HG03520 (cell line): ENCODE measurements at regions not wholly inside any gene's neighbourhood (a gene's known extent, or its start where the extent isn't known, plus 50 kb on each side); places are given as distances from the start of the nearest gene placed in this dataset.

Experiments
- ATAC-seq: cut with Tn5 transposase; IDR thresholded peaks from one replicate; pipeline ENCODE4 v1.9.1; 2021; ENCODE audit warnings: mild to moderate bottlenecking, moderate library complexity; ENCODE audit not compliant: unreplicated experiment

DNA sequence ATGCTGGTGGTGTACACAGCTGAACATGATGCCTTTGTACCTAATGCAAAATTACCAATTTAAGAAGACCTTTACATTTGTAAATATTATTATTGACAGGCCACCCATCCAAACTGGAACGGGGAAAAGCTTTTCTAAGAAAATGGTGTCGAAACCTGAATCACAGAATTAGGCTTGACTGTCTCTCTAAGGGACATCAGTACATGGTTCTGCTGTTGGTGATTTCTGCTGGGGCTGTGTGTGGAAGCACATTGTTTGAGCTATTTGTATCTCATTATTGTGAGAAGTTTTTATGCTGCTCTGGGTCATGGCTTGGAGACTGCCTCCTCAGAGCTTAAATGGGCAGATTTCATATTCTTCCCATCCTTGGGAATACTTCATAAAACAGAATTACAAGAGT, 420.9 kb upstream of the POU3F3 start:
- ATAC-seq, result no peak

DNA sequence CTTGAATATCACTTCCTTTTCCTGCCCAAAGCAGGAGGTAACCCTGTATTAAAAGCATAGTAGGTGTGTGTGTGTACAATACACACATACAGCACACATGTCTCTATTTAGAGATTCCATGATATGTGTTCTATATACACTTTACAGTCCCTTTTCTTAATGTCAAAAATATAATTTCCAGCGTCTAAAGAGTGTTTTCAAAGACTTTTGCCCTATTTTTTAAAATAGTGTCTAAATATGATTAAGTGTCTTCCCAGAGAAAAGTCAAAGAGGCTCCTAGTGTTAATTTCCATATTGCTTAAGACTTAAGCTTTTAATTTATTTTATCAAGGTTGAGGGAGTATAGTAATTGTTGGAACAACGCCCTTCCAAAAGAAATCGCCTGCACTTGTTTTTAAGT, 420.3 kb upstream of the POU3F3 start:
- ATAC-seq, result no peak

- peak; percentile 62 for ATAC-seq
Observed at GRCh38 chr2:104434318-104434792, 419.6 kb upstream of the POU3F3 start.

DNA sequence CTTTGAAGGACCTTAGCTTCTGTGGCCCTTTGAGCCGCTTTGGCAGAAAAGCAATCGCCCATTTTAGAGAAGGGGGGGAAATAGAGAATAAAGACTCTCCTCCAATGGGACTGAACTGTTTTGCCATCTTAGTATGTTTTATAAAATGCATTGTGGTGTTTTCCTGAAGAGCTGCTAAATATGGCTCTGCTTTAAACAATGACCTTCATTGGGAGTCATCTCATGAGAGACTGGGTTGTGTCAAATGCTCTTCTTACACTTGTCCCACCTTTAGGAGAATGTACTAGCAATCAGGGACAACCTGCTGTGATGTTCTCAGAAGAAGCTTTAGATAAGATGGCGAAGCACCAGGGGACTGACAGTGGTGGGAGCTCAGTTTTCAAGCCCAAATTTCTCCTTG, 418.9 kb upstream of the POU3F3 start:
- no peak for ATAC-seq

DNA sequence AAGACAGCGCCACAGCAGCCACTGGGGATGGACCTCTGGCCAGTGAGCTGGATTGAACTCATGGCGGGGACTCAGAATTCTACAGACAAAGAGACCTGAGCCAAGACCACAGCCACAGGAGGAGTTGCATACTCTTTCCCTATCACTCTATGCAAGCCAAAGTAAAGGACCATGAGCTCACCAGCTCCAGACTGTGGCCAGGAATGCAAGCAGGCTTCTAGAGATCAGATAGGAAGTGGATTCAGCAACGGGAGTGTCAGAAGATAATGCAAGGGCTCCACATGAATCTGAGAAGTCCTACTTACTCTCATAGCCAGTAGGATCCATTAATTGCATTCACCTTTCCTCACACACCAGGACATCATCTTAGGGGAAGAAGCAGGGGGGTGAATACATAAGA, 415.4 kb upstream of the POU3F3 start:
- ATAC-seq, result no peak

DNA sequence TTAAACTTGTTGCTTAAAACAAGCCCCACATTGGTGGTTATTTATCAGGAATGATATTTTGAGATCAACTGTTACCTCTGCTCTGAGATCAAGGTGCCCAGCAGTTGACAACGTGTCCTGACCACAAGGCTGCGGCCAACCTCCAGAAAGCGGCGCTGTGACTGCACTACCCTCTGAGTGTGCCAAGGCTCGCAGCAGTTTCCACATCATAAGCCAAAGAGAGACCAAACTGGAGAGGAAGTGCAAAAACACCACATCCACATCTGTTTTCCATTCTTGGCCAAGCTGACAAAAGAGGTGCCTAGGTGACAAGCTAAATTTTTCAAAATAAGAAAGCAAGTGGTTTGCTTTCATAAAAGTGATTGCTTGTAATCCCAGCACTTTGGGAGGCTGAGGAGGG, 410.8 kb upstream of the POU3F3 start:
- no peak for ATAC-seq

DNA sequence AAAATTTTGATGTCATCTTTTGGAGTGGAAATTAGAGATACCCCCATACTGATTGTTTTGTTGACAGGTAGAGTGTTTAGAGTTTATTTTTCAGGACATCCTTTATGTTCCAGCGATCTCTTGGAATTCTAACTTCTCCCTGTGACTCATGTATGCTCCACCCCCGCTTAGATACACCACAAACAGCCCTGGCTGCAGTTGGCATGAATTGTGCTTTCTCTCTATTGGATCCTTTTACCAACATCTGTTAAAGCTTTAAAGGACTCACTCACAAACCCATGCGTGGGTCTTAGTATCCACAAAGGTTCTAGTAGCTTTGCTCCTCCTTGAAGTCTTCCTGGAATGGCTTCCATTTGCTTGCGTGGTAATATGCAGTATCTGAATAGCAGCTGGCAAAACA, 409.5 kb upstream of the POU3F3 start:
- ATAC-seq, result no peak

GRCh38 chr2:104444889-104445288, 409.0 kb upstream of the POU3F3 start:
- no peak for ATAC-seq

GRCh38 chr2:104447831-104448434, 406.0 kb upstream of the POU3F3 start:
- no peak for ATAC-seq

- ATAC-seq, result no peak
Observed at GRCh38 chr2:104448661-104449440, 405.1 kb upstream of the POU3F3 start.

DNA sequence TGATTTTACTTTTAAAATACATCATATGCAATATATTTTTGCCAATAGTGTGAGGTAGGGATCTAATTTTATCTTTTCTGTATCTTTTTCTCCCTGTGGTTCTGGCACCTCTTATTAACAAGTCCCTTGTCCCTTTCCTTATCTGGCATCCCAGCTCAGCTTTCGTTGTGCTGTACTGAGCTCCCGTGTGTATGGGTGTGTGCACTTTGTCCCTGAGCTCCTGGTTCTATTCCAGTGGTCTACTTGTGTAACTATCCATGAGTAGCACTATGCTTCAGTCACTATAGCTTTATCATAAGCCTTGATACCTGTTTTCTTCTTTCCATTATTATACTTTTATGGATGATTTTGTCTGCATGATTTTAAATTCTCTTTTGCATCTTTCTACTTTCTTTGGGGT, 401.4 kb upstream of the POU3F3 start:
- no peak for ATAC-seq

GRCh38 chr2:104462731-104463130, 391.2 kb upstream of the POU3F3 start:
- ATAC-seq, result no peak

DNA sequence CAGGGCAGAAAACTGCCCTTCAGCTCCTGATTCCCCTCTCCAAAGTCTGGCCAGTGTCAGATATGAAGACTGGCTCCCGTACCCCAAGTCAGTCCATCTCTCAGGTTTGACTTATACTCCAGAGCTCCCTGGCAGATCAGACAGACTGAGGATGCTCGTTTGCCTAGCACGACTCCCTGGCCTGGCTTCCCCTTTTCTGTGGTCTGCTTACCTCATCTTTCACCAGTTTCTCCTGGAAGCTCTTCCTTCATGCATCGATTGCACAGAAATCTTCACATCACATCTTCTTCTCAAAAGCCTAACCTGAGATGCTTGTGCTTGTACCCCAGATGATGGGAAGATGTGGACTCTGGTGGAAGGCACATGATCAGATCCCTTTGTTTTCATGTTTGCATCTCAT, 387.9 kb upstream of the POU3F3 start:
- ATAC-seq, result no peak

- no peak for ATAC-seq
Observed at GRCh38 chr2:104468846-104469245, 385.1 kb upstream of the POU3F3 start.

DNA sequence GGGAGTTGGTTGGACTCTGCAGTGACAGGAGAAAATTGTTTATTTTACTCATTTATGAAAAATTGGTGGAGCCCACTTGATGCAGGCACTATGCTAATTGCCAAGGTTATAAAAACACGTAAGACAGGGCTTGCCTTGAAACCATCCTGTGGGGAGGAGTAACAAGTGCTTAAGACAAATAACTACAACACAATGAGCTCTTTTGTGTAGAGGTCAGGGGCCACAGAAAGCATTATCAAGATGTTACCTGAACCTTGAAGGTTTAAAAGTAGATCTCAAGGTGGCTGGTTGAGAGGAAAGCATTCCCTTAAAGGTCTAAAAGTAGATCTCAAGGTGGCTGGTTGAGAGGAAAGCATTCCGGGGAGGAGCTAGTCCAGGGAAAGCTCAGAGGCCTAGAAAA, 381.8 kb upstream of the POU3F3 start:
- no peak for ATAC-seq

GRCh38 chr2:104473546-104473945, 380.4 kb upstream of the POU3F3 start:
- no peak for ATAC-seq

GRCh38 chr2:104474716-104475115, 379.2 kb upstream of the POU3F3 start:
- no peak for ATAC-seq

- no peak for ATAC-seq
Observed at GRCh38 chr2:104476075-104476474, 377.8 kb upstream of the POU3F3 start.

DNA sequence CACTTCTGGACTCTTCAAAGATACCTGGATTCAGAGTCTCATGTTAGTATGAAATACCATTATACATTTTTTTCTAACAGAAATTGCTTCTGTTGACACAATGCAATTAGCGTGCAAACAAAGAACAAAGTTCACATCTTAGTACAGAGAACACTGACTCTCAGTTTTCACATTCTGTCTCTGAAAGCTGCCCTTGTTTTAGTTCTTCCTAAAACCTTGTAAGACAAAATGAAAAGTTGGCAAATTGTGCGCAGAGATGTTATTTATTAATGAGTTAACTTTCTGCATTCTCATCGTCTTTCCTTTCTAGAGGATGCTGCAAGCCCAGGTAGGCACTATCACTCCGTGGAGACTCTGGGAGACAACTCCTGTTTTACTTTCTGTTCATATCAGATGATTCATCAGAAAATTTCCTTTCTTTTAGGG, 377.3 kb upstream of the POU3F3 start:
- no peak for ATAC-seq

GRCh38 chr2:104481341-104481740, 372.6 kb upstream of the POU3F3 start:
- ATAC-seq, result no peak

- no peak for ATAC-seq
Observed at GRCh38 chr2:104487366-104487765, 366.5 kb upstream of the POU3F3 start.

DNA sequence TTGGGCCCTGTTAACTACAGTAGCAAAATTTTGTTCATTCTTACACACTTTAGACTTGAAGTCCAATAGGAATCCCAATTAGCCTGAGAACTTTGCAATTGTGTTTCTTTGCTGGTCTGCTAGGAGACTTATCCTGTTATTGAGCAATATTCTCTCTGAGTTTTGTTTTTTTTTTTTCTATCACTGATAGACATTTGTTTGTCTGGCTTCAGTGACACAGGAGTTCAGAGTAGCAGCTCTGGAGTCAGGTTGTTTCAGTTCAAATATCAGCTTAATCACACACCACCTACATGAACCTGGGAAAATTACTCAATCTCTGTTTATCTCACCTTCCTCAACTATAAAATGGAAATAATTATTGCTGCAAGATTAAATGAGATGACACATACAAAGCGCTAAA, 360.2 kb upstream of the POU3F3 start:
- no peak for ATAC-seq

GRCh38 chr2:104501342-104501741, 352.6 kb upstream of the POU3F3 start:
- no peak for ATAC-seq
